DND-41 (cell line): ENCODE measurements at regions not wholly inside any gene's neighbourhood (a gene's known extent, or its start where the extent isn't known, plus 50 kb on each side); places are given as distances from the start of the nearest gene placed in this dataset.

Experiments
- CTCF ChIP-seq: IDR thresholded peaks from 2 replicates; pipeline ENCODE4 v1.5.1; 2012; ENCODE audit warnings: borderline replicate concordance, low read length, moderate library complexity, mild to moderate bottlenecking; ENCODE audit not compliant: poor library complexity, severe bottlenecking; ENCODE audit errors: extremely low read depth
- EZH2 ChIP-seq: IDR thresholded peaks from 3 replicates; pipeline ENCODE4 v1.6.1; 2012; ENCODE audit warnings: borderline replicate concordance, low read depth, mild to moderate bottlenecking, moderate library complexity, low read length, inconsistent platforms; ENCODE audit not compliant: severe bottlenecking

DNA sequence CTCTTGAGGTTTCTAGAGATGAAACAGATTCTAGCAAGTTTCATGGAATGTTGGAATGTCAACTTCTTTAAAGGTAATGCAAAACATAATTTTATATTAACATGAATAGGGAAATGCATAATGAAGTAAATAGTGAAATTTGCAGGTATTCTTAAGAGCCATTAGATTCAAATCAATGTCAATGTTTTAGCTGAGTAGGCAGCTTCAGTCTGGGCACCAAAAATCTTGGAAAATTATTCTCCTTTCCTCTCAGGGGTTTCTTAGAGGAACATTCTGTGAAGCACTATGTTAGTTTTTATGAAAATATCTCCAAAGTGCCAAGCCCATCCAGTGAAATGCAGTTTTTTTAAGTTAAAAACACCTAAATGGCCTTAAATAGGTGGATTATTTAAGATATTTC, 300.8 kb downstream of the PAX1 start:
- TF ChIP-seq CTCF (no peak), EZH2 (no peak)
